Osteoblast (primary cell): ENCODE measurements at regions not wholly inside any gene's neighbourhood (a gene's known extent, or its start where the extent isn't known, plus 50 kb on each side); places are given as distances from the start of the nearest gene placed in this dataset.

ENCODE experiments used
- DNase-seq: peaks from one replicate; pipeline ENCODE4 v3.0.0; 2011; ENCODE audit warnings: low spot score, mixed read lengths; ENCODE audit not compliant: insufficient read length; ENCODE audit errors: missing footprints
- H2AFZ ChIP-seq: 2 replicates; pipeline ENCODE4 v1.6.0; 2011; ENCODE audit warnings: mild to moderate bottlenecking, low read length
- H3K27ac ChIP-seq: 2 replicates; pipeline ENCODE4 v1.5.1; 2011; ENCODE audit warnings: mild to moderate bottlenecking, low read depth, low read length, moderate library complexity
- H3K27me3 ChIP-seq: 2 replicates; pipeline ENCODE4 v1.6.0; 2012; ENCODE audit warnings: mild to moderate bottlenecking, control low read depth, inconsistent platforms, low read length, moderate library complexity; ENCODE audit not compliant: insufficient read depth
- H3K36me3 ChIP-seq: 2 replicates; pipeline ENCODE4 v1.5.1; 2011; ENCODE audit warnings: mild to moderate bottlenecking, low read length, control low read depth, moderate library complexity; ENCODE audit not compliant: insufficient read depth
- H3K4me1 ChIP-seq: 2 replicates; pipeline ENCODE4 v1.5.1; 2011; ENCODE audit warnings: mild to moderate bottlenecking, low read length, control low read depth, moderate library complexity; ENCODE audit not compliant: insufficient read depth
- H3K4me2 ChIP-seq: 2 replicates; pipeline ENCODE4 v1.6.0; 2011; ENCODE audit warnings: mild to moderate bottlenecking, low read length; ENCODE audit not compliant: insufficient read depth
- H3K4me3 ChIP-seq: fragments of 200-600 bp; sonication (generic); 3 replicates; pipeline ENCODE4 v1.5.1; 2012; ENCODE audit warnings: mild to moderate bottlenecking, low read length, inconsistent platforms; ENCODE audit not compliant: insufficient read depth
- H3K79me2 ChIP-seq: 2 replicates; pipeline ENCODE4 v1.6.0; 2012; ENCODE audit warnings: mild to moderate bottlenecking, low read length, control low read depth, inconsistent platforms; ENCODE audit not compliant: insufficient read depth
- H3K9me3 ChIP-seq: 2 replicates; pipeline ENCODE4 v1.5.1; 2011; ENCODE audit warnings: low read depth, low read length, control low read depth
- H4K20me1 ChIP-seq: 2 replicates; pipeline ENCODE4 v1.6.0; 2012; ENCODE audit warnings: mild to moderate bottlenecking, low read length, control low read depth; ENCODE audit not compliant: insufficient read depth
- TF ChIP-seq, protein P1 (sequence below): IDR thresholded peaks from 2 replicates; pipeline ENCODE4 v1.5.1; 2011; ENCODE audit warnings: mild to moderate bottlenecking, low read depth, low read length, moderate library complexity; ENCODE audit errors: extremely low read depth

DNA sequence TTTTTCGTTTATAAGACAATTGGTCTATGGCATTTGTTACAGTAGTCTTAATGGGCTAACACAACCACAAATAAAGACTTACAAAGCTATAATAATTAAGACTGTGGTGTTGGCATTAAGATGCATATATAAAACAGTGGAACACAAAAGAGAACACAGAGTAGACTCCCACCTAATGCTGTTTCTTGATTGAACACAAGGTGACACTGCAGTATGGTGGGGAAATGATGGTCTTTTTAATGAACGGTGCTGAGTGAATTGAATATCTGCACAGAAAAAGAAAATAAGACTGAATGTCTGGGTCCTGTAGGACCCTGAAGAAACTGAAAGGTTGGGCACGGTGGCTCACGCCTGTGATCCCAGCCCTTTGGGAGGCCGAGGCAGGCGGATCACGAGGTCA, 1136.6 kb upstream of the NXPH2 start:
- TF ChIP-seq, protein P1, sequence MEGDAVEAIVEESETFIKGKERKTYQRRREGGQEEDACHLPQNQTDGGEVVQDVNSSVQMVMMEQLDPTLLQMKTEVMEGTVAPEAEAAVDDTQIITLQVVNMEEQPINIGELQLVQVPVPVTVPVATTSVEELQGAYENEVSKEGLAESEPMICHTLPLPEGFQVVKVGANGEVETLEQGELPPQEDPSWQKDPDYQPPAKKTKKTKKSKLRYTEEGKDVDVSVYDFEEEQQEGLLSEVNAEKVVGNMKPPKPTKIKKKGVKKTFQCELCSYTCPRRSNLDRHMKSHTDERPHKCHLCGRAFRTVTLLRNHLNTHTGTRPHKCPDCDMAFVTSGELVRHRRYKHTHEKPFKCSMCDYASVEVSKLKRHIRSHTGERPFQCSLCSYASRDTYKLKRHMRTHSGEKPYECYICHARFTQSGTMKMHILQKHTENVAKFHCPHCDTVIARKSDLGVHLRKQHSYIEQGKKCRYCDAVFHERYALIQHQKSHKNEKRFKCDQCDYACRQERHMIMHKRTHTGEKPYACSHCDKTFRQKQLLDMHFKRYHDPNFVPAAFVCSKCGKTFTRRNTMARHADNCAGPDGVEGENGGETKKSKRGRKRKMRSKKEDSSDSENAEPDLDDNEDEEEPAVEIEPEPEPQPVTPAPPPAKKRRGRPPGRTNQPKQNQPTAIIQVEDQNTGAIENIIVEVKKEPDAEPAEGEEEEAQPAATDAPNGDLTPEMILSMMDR = no peak
- Histone ChIP-seq H3K4me2 (no peak overlapping the region), H2AFZ (no peak overlapping the region), H3K4me3 (no peak overlapping the region), H4K20me1 (no peaks in the 10 kb centered on the region), H3K4me1 (no peaks in the 10 kb centered on the region), H3K36me3 (no peaks in the 10 kb centered on the region), H3K79me2 (no peaks in the 10 kb centered on the region), H3K27me3 (no peaks in the 10 kb centered on the region), H3K27ac (no peak overlapping the region), H3K9me3 (peaks cover 2% of the 10 kb centered on the region)
- DNase-seq = no peak

DNA sequence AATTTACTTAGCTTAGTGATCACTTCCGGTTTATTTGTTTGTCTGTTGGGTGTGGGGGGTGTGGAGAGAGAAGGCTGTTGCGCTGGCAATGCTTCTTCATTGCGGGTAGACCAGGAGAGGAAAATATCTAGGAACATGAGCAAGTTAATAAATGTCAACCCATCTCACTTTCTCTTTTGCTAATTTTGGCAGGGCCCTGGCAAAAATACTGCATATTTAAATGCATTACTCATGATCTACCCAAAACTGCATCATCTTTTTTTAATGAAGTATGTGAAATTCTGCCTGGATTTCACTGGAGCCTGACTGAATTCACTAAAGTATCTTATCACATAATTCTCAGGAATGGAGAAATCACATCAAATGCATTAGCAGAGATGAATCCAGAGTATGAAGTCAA, 1131.0 kb upstream of the NXPH2 start:
- no peaks in the 10 kb centered on the region for H3K79me2 ChIP-seq
- no peak for DNase-seq
- no peak overlapping the region for H3K27ac ChIP-seq
- no peak overlapping the region for H3K4me2 ChIP-seq
- H3K4me1 ChIP-seq = no peaks in the 10 kb centered on the region
- no peak overlapping the region for H2AFZ ChIP-seq
- no peaks in the 10 kb centered on the region for H4K20me1 ChIP-seq
- H3K36me3 ChIP-seq = no peaks in the 10 kb centered on the region
- H3K9me3 ChIP-seq = peaks cover 2% of the 10 kb centered on the region
- TF ChIP-seq, protein P1 = no peak
- H3K4me3 ChIP-seq = no peak overlapping the region
- H3K27me3 ChIP-seq = no peaks in the 10 kb centered on the region

DNA sequence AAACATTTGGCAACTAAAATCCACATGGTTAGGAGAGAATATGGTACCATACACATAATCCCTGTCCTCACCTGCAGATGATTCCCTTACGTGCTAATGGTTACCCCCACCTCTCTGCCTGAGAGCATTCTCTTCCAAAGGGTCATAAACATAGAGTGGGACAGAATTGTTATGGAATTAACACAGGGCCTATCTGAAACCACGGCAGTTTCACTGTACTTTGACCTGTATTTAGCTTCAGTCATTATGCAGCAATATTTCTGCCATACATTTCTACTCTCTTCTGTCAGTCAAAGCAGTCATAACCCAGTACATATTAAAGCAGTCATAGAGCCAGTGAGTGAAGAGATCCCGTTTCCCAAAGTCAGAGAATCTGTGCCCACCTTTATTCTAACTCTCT, 1128.9 kb upstream of the NXPH2 start:
- no peak overlapping the region for H3K4me3 ChIP-seq
- no peaks in the 10 kb centered on the region for H3K4me1 ChIP-seq
- H2AFZ ChIP-seq = no peak overlapping the region
- H3K36me3 ChIP-seq = no peaks in the 10 kb centered on the region
- no peaks in the 10 kb centered on the region for H4K20me1 ChIP-seq
- H3K4me2 ChIP-seq = no peak overlapping the region
- no peak for DNase-seq
- no peaks in the 10 kb centered on the region for H3K27me3 ChIP-seq
- H3K9me3 ChIP-seq = peaks cover 2% of the 10 kb centered on the region
- TF ChIP-seq, protein P1 = no peak
- H3K27ac ChIP-seq = no peak overlapping the region
- no peaks in the 10 kb centered on the region for H3K79me2 ChIP-seq

DNA sequence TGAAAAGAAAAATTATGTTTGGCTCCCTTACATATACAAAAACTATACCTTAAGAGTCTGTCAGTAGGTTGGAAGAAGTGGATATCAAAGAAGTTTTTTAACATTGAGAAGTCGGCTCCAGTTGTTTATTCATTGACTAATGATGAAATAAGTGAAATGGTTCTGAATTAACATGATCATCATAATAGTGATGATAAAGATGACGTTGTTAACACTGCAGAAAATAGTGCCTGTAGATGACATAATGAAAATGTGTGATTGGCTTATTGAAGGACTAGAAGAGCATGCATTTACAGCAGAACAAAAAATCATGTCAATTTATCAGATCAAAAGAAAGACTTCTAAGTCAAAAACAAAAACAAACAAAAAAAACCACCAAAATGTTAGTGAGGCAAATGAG, 1125.4 kb upstream of the NXPH2 start:
- Histone ChIP-seq H3K36me3 (no peaks in the 10 kb centered on the region), H3K27ac (no peak overlapping the region), H3K27me3 (no peaks in the 10 kb centered on the region), H3K79me2 (no peaks in the 10 kb centered on the region), H3K9me3 (peaks cover 2% of the 10 kb centered on the region), H3K4me3 (no peak overlapping the region), H3K4me2 (no peak overlapping the region), H2AFZ (no peak overlapping the region), H4K20me1 (no peaks in the 10 kb centered on the region), H3K4me1 (no peaks in the 10 kb centered on the region)
- TF ChIP-seq, protein P1 = no peak
- no peak for DNase-seq
